Activated effector memory CD4-positive, alpha-beta T cell treated with anti-CD3 and anti-CD28 coated beads, Interleukin-2, amount 50 U/mL, for 16 hours (primary cell): ENCODE measurements at regions not wholly inside any gene's neighbourhood (a gene's known extent, or its start where the extent isn't known, plus 50 kb on each side); places are given as distances from the start of the nearest gene placed in this dataset.

Experiments used
- DNase-seq: peaks from one replicate; pipeline ENCODE4 v3.0.0-alpha.2; 2020

DNA sequence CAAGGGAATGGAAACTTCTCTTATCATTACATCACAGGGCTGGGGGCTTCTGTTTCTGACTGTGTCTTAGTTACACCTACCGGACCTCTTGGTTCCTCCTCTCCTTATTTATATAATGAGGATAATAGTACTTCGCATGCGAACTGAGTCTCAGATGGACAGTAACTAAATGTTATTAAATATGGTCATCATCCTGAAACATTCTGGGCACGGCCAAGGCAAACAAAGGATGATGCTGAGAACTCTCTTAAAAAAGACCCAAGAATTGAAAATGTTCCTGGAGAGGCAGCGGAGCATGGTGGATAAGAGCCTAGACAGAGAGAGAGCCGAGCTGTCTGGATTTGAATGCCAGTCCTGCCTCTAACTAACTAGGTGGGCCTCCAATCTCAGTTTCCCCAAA lies 119.8 kb upstream of the SASH1 start:
- DNase-seq, result no peak

DNA sequence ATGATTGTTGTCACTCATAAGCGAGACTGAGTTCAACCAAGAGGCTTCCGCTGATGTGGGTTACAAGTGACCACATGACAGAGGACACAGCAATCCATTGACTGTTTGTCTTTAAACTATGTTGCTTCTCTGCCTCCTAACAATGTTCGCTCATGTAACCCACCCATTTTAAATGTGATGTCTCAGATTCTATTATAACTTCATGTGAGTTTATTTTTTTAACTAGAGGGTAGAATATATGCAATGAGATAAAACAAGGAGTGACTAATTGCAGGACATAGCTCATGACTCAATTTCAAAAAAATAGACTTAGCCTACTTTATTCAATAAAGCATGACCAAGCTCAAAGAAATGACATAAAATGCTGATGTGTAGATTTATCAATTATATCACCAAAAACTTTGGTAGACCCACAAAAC lies 119.2 kb upstream of the SASH1 start:
- DNase-seq, result no peak

DNA sequence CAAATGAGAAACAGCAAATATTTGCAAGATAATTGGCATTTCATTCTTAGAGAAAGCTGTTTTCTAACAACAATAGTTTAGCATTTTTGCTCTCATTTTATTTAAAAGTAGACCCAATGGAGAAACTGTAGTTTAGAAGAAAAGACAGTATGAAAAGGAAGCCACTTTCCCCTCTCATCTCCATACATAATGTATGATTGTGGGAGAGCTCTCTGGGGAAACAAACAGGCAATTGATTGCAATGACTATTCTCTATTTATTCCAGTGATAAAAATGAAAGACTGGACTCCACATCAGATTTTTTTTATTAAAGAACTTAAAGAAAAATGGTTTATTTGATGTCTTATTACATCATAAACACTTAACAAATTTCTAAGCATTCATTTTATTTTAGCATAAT lies 116.8 kb upstream of the SASH1 start:
- DNase-seq, result no peak

DNA sequence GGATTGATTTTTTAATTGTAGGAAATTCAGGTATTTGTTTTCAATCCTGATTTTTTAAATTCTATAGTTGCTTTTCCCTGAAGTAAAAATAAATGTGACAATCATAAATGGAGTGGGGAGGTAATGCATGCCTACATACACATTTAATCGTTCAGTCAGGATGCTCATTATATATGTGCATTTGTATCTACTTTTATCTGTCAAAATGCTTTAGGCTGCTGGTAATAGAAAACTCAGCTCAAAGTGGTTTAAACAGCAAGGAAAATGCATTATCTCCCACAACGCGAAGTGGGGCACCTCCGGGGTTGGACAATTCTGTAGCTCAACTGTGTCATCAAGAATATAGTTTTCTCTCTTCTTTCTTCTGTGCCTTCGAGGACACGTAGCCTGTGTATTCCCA lies 116.4 kb upstream of the SASH1 start:
- DNase-seq, result no peak

DNA sequence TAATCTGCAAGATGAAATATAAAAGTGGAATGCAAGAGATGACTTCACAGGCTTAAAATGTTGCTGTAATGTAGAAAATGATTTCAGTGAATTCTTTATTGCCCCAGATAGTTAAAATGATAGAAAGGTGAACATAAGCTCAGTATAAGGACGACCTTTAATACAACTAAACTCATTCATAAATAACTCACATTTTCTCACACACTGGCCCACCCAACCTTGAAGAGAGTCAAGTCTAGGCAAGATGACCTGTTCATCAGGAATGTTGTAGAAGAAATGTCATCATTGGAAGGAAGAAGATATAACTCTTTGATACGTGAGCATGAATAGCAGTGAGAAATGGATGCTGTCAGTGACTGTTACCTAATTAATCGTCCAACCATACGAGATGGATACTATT lies 111.1 kb upstream of the SASH1 start:
- no peak for DNase-seq

DNA sequence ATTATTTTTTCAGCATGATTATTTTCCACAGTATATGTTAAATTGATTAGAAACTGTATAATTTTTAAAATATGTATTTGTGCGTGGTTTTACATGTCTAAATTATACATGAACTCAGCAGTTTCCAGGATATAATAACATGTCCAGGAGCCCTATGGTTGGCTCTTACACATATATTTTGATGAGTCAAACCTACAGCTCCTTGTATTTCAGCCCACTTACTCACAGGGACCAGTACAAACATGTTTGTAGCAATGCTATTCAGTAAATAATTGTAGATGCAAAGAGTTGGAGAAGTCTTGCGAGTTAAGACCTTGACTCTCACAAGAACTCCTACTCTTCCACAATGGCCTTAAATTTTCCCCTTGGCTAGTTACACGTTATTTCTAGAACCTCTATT lies 107.2 kb upstream of the SASH1 start:
- DNase-seq, result no peak

DNA sequence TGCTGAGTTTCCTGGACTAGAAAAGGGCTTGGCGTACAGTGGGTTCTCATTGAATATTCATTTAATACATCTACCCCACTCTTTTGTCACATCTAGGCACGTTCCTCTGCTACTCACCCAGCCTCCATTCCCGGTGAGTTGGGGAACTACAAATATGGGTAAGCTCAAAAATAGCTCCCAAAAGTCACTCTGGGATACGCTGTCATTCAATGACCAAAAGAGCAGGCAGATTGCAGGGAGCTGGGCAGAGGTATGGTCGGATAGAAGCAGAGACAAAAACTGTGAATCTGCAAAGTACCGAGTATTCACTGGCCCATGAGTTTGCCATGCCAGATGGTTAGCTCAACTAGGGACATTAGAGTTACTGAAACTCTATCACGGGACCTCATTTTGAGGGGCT lies 103.9 kb upstream of the SASH1 start:
- no peak for DNase-seq

DNA sequence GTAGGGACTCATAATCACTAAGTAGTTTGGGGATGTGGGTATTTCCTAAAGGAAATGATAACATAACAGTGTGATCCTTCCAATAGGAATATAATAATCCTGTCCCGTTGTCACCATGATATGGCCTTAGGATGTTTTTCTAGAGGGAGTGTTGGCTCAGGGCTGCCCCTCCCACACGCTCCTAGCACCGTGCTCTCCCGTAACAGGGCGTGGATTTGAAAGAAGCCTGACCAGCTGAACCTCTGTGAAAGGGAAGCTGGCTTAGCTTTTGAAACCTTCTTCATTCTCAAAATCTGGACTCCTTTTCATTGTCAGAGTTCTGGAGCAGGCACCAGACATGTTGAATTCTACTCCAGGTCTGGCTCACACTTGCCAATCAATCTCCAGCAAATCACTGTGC lies 103.4 kb upstream of the SASH1 start:
- no peak for DNase-seq

DNA sequence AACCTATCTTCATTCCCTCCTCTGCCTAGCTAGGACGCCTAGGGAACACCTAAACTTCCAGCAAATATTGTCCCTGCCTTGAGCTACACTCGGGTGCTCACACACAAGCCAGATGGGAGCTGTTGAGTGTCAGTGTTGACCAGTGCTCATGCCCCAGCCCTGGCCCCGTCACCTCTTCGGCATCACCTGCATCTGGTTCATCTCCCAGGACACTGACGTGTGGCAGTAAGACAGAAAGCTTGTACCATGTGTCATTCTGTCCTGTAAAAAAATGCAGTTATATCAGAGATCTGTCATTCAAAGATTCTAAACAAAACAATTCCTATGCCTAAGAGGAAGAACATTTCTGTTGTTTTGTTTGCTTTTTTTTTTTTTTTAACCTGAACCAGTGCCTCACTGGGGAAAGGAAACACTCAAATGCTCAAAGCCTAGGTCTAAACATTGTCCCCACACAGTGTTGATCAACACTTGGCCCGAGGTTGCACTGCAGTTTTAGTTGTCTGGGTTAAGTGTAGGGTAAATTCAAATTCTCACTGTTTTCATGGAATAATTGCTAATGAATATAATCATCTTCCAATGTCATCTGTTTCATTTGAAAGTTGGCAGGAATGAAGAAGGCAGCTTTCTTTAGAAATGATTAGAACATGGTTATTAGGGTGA lies 102.7 kb upstream of the SASH1 start:
- DNase-seq, result no peak

DNA sequence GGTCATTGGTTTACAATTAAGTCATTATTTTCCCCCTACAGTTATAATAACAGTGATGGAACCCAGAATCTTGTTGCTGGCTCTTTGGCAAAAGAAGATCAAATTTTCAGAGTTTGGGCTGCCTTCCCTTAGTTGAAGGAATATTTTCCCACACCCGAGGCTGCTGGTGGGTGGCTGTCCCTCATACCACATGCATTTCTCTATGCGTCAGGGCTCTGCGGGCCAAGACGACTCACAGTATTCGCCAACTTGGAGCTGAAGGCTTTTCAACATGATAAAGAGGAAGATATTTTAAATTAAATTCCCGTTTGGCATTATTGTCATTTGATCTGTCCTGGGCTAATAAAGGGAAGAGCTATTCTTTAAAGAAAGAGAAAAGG lies 102.2 kb upstream of the SASH1 start:
- DNase-seq, result no peak

DNA sequence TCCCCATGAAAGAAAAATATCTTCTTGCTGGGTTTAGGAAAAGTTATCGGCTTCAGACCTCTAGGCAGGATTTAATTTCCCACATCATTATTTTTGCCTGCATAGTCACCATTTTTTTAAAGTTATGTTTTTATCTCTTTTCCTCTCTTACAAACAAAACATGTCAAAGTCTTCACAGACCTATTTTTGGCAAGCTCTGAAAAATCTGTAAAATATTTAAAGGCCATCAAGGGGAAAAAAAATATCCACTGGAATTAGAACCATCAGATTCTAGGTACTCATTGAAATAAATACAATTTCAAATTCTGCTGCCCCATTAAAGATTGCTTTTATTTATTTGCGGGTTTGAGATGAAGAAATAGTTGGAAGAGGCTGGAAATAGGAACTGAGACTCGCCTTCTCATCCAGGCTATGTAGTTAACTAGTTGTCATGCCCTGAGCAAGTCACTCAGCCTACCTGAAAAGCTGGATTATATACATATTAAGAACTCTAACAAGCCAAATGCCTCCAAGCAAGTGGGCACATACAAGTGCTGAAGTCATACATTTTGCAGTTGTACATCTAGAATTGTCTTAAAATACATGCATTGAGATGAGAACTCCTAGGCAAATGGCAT lies 101.7 kb upstream of the SASH1 start:
- no peak for DNase-seq

DNA sequence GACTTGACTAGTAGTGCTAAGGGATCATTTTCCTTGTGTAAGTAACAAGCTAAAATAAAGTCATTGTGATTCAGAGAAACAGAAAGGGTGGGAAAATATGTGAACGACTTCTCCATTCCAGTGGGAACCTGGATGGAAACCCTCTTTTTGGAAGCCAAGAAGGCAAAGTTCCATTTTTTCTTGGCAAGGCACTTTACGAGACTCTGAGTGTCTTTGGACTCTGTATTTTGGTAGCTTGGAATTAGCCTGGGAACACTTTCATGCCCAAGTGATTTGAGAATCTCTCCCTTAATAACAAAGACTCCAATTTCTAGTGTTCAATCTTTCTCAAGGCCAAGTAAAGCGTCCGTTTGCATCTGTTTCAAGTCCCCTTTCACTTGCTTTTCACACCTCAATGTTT lies 100.5 kb upstream of the SASH1 start:
- no peak for DNase-seq

DNA sequence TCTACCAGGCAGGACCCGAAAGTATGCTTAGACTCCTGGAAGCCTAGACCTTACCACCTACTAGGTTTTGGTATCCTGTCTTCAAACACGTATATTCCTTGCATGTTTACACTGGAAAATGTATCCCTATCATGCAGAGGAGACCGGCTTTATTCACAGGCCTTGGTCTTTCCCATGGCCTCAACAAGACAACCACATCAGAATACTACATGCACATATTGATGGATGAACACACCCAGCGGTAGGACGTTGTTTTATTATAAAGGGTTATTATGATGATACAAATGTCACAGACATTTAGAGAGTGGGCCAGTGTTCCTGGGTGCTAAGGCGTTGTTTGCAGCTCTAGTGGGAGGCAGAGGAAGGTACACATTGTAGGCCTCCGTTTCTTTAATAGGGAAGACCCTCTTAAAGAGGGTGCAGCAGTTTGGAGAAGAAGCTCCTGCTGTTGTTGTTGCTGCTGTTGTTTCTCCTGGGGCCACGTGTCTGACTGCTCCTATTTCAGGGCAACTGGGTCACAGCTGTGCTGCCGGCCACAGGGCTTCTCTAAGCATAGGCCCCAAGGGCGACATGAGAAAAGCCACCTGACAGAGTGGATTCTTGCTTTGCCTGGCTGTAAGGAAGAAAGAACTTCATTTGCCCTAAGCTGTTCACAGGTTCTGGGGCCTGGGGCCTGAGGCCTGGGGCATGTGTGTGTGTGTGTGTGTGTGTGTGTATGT lies 98.3 kb upstream of the SASH1 start:
- no peak for DNase-seq

DNA sequence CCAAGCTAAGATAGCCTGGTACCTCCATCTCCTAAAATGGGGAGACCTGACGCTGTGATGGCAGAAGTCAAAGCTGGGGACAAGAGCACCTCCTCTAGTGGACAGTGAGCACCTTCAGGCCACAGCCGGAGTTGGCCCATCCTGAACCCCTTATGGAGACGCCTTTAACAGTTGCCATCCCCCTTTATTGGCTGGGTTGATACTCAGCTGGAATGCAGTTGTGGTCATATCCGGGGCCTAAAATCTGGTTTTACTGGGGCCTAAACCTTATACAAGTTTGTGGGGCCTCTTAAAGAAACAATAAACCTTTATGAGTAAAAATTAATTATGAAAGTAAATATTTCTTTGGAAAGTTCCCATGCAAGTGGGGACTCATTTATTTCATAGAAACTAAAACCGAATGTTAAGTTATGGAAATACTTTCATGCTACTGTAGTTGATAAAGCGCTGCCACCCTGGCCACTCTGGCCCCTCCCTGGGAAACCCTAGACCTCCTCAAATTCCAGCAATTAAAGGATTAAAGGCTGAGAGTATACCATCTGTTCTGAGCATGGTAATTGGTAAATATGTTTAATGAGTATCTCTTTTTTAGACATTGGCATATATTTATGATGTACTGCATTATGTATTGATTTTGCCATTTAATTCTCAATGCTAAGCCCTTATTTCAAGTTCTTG lies 95.1 kb upstream of the SASH1 start:
- DNase-seq, result no peak

DNA sequence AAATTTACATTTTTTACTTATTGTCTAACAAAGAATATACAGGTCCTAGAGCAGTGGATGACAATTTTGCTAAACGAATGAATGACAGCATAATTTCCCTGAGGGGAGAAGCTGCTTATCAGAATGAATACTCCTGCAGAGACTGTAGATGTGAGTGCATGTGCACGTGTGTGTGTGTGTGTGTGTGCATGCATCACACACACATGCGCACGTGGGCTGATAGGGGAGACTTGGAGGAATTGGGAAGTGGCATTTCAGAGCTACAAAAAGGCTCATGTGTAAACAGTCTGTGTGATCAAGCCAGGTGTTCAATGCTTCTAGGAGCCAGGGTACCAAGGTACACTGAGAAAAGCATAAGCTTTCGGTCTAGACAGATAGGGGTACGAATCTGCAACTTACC lies 93.5 kb upstream of the SASH1 start:
- DNase-seq, result no peak

DNA sequence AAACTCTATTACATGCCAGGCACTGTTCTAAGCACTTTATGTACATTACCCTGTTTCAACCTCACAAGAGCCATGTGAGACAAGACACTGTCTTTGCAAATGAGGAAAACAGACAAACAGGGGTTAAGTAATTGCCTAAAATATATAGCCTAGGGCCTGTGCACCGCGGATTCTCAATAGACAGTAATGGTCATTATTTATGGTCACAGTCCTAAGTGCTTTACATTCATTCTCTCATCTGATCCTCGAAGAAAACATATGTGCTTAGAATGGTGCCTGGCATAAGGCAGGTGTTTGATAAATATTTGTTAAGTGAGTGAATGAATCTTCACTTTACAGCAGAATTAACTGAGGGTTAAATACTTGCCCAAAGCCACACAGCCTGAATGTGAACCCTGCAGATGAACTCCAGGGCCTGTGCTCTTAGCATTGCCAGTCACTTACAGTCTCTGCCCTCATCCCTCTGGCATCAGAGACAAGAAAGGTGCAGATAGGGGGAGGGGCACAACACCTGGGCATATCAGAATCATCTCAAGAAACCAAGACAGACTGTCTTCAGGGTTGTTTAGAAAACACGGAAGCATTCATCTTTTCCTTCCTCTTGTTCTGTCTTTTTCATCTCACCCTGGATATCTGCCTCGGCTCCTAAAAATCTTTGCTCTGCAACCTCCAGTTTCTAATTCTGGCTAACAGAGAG lies 92.8 kb upstream of the SASH1 start:
- no peak for DNase-seq

DNA sequence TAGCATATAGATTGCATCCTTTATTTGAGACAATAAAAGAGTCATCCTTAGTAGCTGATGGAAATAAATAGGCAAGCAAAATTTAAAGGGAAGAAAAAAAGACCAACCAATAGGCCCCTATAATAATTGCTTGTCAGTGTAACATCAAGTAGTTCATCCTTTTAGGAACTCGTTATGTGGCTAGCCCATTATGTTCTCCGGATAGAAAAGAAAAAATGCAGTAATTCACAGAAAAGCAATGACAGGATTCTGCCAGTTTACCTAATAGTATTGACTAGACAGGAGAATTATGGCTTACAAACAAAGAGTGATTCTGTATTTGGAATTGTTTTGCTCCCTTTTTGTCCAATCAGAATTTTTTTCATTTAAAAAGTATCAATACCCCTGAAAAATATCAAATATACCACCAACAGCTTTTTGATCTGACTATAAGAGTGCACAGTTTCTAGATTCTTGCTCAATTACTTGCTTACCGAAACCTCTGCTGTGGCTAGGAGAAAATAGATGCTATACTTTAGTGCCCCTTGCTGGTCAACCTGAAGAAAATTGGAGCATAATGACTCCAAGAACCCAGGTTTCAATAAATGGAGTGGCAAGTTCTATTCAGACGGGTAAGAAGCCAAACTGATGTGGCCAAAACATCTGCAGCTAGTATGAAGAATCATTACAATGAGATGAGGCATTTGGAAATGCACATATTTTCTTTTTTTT lies 91.5 kb upstream of the SASH1 start:
- DNase-seq, result no peak

DNA sequence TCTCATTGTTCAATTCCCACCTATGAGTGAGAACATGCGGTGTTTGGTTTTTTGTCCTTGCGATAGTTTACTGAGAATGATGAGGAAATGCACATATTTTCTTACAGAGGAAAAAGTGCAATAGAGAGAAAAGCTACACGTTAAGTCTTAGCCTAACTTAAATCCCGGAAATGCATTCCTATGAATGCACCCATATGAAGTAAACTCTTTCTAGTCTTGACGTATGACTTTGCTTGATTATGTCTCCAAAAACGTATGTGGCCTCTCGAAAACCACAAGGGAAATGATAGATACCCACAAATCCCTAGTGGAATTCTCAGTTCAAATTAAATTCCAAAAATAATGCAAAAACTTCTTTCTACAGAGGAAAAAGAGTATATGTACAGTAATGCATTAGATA lies 90.7 kb upstream of the SASH1 start:
- no peak for DNase-seq

DNA sequence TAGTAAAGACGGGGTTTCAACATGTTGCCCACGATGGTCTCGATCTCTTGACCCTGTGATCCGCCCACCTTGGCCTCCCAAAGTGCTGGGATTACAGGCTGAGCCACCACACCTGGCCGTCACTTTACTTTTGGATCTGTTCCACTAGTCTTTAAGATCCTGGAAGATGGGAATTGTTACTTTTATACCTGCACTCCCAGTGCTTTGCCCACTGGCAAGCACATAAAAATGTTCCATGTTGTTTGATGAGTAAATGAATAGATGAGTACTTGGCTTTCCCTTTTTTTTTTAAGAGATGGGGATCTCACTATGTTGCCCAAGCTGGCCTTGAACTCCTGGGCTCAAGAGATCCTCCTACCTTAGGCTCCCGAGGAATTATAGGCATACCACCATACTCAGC lies 84.8 kb upstream of the SASH1 start:
- no peak for DNase-seq

DNA sequence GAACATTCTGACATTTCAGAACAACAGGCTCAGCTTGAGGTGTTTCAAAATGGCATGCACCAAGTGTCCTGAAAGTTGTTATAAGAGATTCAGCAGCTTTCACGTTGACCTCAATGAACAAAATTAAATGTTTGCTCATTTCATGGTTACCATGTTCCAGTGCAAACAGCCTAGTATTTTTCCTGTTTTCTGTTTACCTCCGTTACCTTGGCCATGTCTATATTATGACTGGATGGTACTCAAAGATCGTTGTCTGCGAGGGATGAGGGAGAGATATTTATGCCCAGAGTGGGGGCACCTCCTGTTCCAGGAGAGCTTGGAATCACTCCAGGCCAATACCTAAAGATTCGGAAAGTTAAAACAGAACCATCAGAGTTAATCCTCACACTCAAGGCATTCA lies 83.8 kb upstream of the SASH1 start:
- DNase-seq, result no peak

DNA sequence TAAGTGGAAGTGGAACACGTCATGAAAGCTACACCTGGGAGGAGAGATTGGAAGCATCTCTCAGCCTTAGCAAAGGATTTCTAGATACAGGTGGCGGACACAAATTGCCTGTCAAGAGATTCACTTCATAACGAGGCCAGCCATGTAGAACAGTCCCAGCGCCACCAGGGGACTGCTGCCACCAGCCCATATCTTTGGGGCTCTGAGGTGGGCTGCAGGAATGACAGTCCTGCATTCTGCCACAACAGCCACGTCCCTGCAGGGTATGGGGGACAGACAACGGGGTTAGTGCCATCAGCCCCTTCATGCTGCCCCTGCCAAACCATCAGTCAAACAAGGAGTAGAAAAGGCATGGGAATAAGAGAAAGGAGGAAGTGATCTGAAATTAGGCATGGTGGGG lies 81.2 kb upstream of the SASH1 start:
- DNase-seq, result no peak

DNA sequence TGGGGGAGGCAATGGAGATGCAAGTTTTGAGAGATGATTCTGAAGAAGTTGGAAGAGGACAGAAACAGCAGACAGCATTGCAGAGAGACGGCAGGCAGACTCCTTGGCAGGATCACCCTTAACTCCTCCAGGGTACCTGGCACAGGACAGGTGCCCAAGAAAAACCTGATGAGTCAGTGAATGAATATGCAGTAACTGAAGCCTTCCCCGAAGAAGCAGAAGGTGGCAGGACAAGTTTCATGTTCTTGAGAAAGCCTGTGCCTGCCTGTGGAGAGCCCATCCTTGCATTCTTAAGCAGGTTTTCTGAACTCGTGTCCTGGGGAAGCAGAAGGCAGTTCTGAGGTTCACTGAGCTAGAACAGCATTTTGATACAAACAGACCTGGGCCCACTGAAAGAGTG lies 79.6 kb upstream of the SASH1 start:
- DNase-seq, result no peak

DNA sequence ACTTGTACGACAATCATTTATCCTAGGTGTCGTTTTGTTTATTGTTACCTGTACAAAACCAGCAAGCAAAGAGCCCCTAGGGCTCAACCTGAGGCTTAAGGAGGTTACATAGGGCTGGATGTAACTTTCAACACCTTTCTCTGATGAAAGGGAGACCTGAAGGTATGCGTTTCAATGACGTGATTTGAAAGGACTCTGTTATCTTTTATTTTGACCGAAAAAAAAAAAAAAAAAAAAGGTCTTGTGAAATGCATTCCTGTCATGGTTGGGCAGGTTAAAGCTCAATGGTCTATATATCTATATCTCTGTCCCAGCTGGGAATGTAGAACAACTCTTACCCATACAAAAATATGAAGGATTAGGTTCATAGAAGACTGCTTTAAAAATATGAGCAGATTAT lies 78.7 kb upstream of the SASH1 start:
- no peak for DNase-seq
